ENCODE measurements at regions not wholly inside any gene's neighbourhood (a gene's known extent, or its start where the extent isn't known, plus 50 kb on each side); places are given as distances from the start of the nearest gene placed in this dataset.

DNA sequence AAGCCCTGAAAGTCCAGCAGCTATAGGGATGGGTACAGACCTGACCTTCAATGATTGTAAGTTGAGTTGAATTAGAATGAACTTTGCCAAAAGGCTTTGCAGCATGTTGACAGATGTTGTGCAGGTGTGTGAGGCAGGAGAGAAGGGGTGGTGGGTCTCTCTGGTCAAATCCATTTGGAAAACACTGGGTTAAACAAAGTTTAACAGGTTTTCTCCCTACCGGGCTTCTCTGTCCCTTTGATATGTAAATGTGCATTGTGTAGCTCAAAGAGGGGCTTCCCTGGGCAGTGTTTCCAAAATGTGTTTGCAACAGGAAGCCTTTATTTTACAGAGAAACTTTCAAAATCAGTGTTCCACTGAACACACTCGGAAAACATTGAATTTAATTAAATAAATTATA lies 72.1 kb upstream of the BRINP1 start:
- H3K36me3 ChIP-seq (ENCODE audit: control insufficient read depth in 2 of 2, extremely low read depth in 1 of 2, insufficient read depth in 2 of 2, low read length in 2 of 2): no peaks in the 10 kb centered on the region
- H4K20me1 ChIP-seq (replicated peaks; ENCODE audit: control insufficient read depth, extremely low read depth, insufficient read depth, low read length): no peaks in the 10 kb centered on the region
- CTCF ChIA-PET: no interaction called here
- no peak overlapping the region for H3K4me2 ChIP-seq (ENCODE audit: insufficient read depth, low read length)
- no TSS peak for BruUV-seq (replicated peaks)
- no peak for DNase-seq (ENCODE audit: low read depth, low spot score)
- no peak overlapping the region for H3K9ac ChIP-seq (replicated peaks; ENCODE audit: extremely low read depth, insufficient read depth, low read length)
- H3K4me1 ChIP-seq (ENCODE audit: control insufficient read depth, extremely low read depth, insufficient read depth, low read length): no peaks in the 10 kb centered on the region
- POLR2A ChIA-PET: no interaction called here
- H3K9me1 ChIP-seq (replicated peaks; ENCODE audit: control insufficient read depth, extremely low read depth, insufficient read depth, low read length): no peaks in the 10 kb centered on the region
- H3K4me3 ChIP-seq (replicated peaks in 1 of 3; ENCODE audit: insufficient read depth in 1 of 3, low read depth in 1 of 3, low read length in 3 of 3): no peak overlapping the region
- intact Hi-C loops (cut with micrococcal nuclease) (no loop called here), dilution Hi-C loops (cut with MboI; ENCODE audit: extremely low pct_ligation_motif_present, low sequenced_read_pairs) (no loop called here)
- H3K27me3 ChIP-seq (ENCODE audit: control insufficient read depth in 2 of 2, insufficient read depth in 2 of 2, low read length in 2 of 2): no peaks in the 10 kb centered on the region
- TF ChIP-seq JUN (IDR thresholded peaks at IDR 0.05; ENCODE audit: borderline replicate concordance, insufficient read depth, insufficient read length, low read depth): no peak
- TF ChIP-seq GATA2 (IDR thresholded peaks at IDR 0.05; ENCODE audit: insufficient read depth, insufficient read length, low read depth, low read length): no peak
- TF ChIP-seq FOS (IDR thresholded peaks at IDR 0.05; ENCODE audit: borderline replicate concordance, insufficient read depth, low read length): no peak
- TF ChIP-seq CTCF (IDR thresholded peaks at IDR 0.05; ENCODE audit: extremely low read depth in 1 of 2, insufficient read depth in 1 of 2, low read depth in 1 of 2, low read length in 2 of 2): no peak
- no peak for TF ChIP-seq EZH2 (IDR thresholded peaks at IDR 0.05; ENCODE audit: borderline replicate concordance, low read depth, low read length, severe bottlenecking)
- TF ChIP-seq MAX (IDR thresholded peaks at IDR 0.05; ENCODE audit: insufficient read depth, insufficient read length): no peak
- TF ChIP-seq POLR2AphosphoS5 (IDR thresholded peaks at IDR 0.05; ENCODE audit: insufficient read depth, low read depth, low read length): no peak
- TF ChIP-seq POLR2A (IDR thresholded peaks at IDR 0.05; ENCODE audit: low read depth, low read length): no peak
- no peak for TF ChIP-seq MYC (IDR thresholded peaks at IDR 0.05; ENCODE audit: low read depth, low read length)
- H3K79me2 ChIP-seq (ENCODE audit: control insufficient read depth, insufficient read depth, low read length): no peaks in the 10 kb centered on the region
- H3K27ac ChIP-seq (ENCODE audit: insufficient read depth, low read depth, low read length): no peak overlapping the region
- FAIRE-seq: no peak
- H3K9me3 ChIP-seq (replicated peaks; ENCODE audit: control insufficient read depth, insufficient read depth, low read length): peaks cover 4% of the 10 kb centered on the region
- H2AFZ ChIP-seq (ENCODE audit: low read depth, low read length): no peak overlapping the region

Data from endothelial cell of umbilical vein (primary cell).